ENCODE measurements at regions not wholly inside any gene's neighbourhood (a gene's known extent, or its start where the extent isn't known, plus 50 kb on each side); places are given as distances from the start of the nearest gene placed in this dataset.

GRCh38 chr18:24741321-24741720 is 280.9 kb downstream of the HRH4 start:
- DNase-seq = no peak

- DNase-seq = no peak
Observed at GRCh38 chr18:24741965-24742724, 281.7 kb downstream of the HRH4 start.

- DNase-seq = no peak
Observed at GRCh38 chr18:24754583-24755253, 294.3 kb downstream of the HRH4 start.

GRCh38 chr18:24756385-24756784 is 295.9 kb downstream of the HRH4 start:
- no peak for DNase-seq

- no peak for DNase-seq
Observed at GRCh38 chr18:24757134-24757533, 296.7 kb downstream of the HRH4 start.

- DNase-seq = no peak
Observed at GRCh38 chr18:24761765-24762164, 301.3 kb downstream of the HRH4 start.

GRCh38 chr18:24762511-24762910 is 302.1 kb downstream of the HRH4 start:
- peak; percentile 87 for DNase-seq

- peak; percentile 28 for DNase-seq
Observed at GRCh38 chr18:24763765-24764513, 303.5 kb downstream of the HRH4 start.

- DNase-seq = no peak
Observed at GRCh38 chr18:24764766-24765165, 304.3 kb downstream of the HRH4 start.

- DNase-seq = no peak
Observed at GRCh38 chr18:24766376-24766775, 305.9 kb downstream of the HRH4 start.

- DNase-seq = no peak
Observed at GRCh38 chr18:24770311-24771024, 310.0 kb downstream of the HRH4 start.

- no peak for DNase-seq
Observed at GRCh38 chr18:24771300-24771699, 310.9 kb downstream of the HRH4 start.

- DNase-seq = no peak
Observed at GRCh38 chr18:24773101-24773500, 312.7 kb downstream of the HRH4 start.

GRCh38 chr18:24776019-24776418 is 315.6 kb downstream of the HRH4 start:
- no peak for DNase-seq

- no peak for DNase-seq
Observed at GRCh38 chr18:24778810-24779418, 318.5 kb downstream of the HRH4 start.

- no peak for DNase-seq
Observed at GRCh38 chr18:24782566-24782965, 322.1 kb downstream of the HRH4 start.

GRCh38 chr18:24785019-24785418 is 324.6 kb downstream of the HRH4 start:
- no peak for DNase-seq

GRCh38 chr18:24786027-24786426 is 325.6 kb downstream of the HRH4 start:
- no peak for DNase-seq

- DNase-seq = no peak
Observed at GRCh38 chr18:24790347-24790746, 329.9 kb downstream of the HRH4 start.

GRCh38 chr18:24791751-24792545 is 331.5 kb downstream of the HRH4 start:
- DNase-seq = peak; percentile 62

GRCh38 chr18:24793742-24794141 is 333.3 kb downstream of the HRH4 start:
- DNase-seq = no peak

GRCh38 chr18:24795129-24795528 is 334.7 kb downstream of the HRH4 start:
- DNase-seq = no peak
